NCI-H524 (cell line): ENCODE measurements at regions not wholly inside any gene's neighbourhood (a gene's known extent, or its start where the extent isn't known, plus 50 kb on each side); places are given as distances from the start of the nearest gene placed in this dataset.

Source experiments
- DNase-seq, 2 experiments: peaks; one replicate each; lab custom pipeline; 2025; lab: John Stamatoyannopoulos, UW

DNA sequence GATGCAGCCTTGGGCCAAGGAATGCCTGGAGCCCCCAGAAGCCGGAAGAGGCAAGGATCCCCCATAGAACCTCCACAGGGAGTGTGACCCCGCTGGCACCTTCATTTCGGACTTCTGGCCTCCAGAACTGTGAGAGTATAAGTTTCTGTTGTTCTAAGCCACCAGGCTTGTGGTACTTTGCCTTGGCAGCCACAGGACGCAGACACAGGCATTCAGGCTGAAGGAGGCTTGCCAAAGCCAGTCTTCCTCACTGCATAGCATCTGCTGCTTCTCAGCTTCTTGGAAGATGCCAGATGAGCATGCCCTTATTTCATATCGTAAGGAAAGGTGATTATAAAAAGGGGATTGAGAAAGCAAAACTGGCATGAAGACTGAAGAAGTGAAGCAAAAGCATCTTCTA lies 61.1 kb upstream of the TAS2R1 start:
- no peak for DNase-seq

DNA sequence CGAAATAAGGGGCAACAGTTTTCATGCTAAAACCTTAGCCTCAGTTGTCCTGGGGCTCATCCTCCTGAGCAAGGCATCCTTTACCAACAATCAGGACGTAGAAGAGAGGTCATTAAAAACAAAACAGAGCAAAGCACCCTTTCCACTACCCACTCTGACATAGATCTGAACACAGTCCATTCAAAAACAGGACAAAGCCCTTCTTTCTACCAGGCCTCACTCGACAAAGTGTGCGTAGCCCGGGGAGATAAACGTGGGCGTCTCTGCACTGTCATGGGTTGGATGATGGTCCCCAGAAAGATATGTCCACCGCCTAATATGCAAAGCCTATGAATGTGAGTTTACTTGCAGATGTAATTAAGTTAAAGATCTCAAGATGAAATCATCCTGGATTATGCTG lies 60.6 kb upstream of the TAS2R1 start:
- DNase-seq: no peak

DNA sequence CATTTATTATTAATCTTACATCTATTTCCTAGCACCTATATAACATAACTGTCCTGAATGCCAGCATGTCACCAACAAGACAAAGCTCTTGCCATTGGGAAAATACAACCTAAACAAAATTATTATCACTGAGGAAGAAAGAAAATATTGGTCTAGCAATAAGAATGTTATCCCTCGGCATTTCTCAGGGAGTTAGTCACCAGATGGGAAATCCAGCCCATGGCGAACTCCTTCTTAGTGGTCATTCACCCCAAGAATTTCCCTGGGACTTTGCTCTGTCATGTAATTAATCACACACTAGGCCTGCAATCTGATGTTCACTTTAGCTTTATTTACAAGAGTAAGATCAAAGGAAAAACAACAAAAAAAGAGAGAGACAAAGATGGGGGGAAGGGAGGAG lies 56.1 kb upstream of the TAS2R1 start:
- no peak for DNase-seq

DNA sequence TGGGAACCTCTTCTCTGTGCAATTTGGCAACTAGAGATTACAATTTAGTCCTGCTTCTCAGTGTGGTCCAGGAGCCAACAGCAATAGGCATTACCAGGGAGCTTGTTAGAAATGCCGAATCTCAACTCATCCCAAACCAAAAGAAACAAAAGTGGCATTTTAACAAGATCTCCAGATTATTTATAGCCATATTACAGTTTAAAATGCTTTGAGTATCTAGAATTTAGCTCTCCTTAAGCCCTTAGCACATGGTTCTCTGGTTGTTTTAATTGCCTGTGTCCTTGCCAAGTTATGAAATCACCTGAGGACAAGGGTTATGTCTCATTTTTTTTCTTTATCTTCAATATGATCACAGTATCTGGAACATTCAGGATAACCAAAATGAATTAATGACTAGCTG lies 51.6 kb upstream of the TAS2R1 start:
- no peak for DNase-seq
